ENCODE measurements at regions not wholly inside any gene's neighbourhood (a gene's known extent, or its start where the extent isn't known, plus 50 kb on each side); places are given as distances from the start of the nearest gene placed in this dataset.

GRCh38 chr10:57716884-57717283 is 550.8 kb downstream of the IPMK start:
- Mint-ChIP-seq H3K4me1 (ENCODE audit: low read depth, unreplicated experiment) (no peaks in the 10 kb centered on the region), H3K27me3 (ENCODE audit: insufficient read depth, unreplicated experiment) (peaks cover 7% of the 10 kb centered on the region), H3K4me3 (ENCODE audit: unreplicated experiment) (no peak overlapping the region), H3K9me3 (ENCODE audit: unreplicated experiment) (no peaks in the 10 kb centered on the region), H3K36me3 (ENCODE audit: insufficient read depth, unreplicated experiment) (no peaks in the 10 kb centered on the region), H3K27ac (ENCODE audit: unreplicated experiment) (no peak overlapping the region)
- intact Hi-C loops (cut with micrococcal nuclease; ENCODE audit: unreplicated experiment) = loop anchor here (1.0 kb wide), 4 partner anchors 132 to 435 kb away; no protein-coding TSS in a partner anchor
- Histone ChIP-seq H3K27me3 (replicated peaks; ENCODE audit: control insufficient read depth, insufficient read depth, low read length) (no peaks in the 10 kb centered on the region), H3K36me3 (ENCODE audit: control insufficient read depth, insufficient read depth, low read length) (no peaks in the 10 kb centered on the region), H3K4me3 (ENCODE audit: low read depth, low read length) (no peak overlapping the region), H3K9me3 (no peaks in the 10 kb centered on the region), H3K4me1 (no peaks in the 10 kb centered on the region)
- BruUV-seq (replicated peaks) = no TSS peak
- TF ChIP-seq, protein P1, sequence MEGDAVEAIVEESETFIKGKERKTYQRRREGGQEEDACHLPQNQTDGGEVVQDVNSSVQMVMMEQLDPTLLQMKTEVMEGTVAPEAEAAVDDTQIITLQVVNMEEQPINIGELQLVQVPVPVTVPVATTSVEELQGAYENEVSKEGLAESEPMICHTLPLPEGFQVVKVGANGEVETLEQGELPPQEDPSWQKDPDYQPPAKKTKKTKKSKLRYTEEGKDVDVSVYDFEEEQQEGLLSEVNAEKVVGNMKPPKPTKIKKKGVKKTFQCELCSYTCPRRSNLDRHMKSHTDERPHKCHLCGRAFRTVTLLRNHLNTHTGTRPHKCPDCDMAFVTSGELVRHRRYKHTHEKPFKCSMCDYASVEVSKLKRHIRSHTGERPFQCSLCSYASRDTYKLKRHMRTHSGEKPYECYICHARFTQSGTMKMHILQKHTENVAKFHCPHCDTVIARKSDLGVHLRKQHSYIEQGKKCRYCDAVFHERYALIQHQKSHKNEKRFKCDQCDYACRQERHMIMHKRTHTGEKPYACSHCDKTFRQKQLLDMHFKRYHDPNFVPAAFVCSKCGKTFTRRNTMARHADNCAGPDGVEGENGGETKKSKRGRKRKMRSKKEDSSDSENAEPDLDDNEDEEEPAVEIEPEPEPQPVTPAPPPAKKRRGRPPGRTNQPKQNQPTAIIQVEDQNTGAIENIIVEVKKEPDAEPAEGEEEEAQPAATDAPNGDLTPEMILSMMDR (IDR thresholded peaks at IDR 0.05; ENCODE audit: insufficient read depth in 1 of 2, low read depth in 1 of 2, low read length in 1 of 2, severe bottlenecking in 1 of 2, unreplicated experiment in 1 of 2) = peak; percentile 59 to 81
- ChIA-PET POLR2A (no interaction called here), CTCF (no interaction called here)
- DNase-seq = peak in 1 of 2 experiments; percentile 49

GRCh38 chr10:57715233-57715632 is 552.5 kb downstream of the IPMK start:
- intact Hi-C loops (cut with micrococcal nuclease; ENCODE audit: unreplicated experiment) = no loop called here
- H3K27me3 Mint-ChIP-seq (ENCODE audit: insufficient read depth, unreplicated experiment) = peaks cover 7% of the 10 kb centered on the region

DNA sequence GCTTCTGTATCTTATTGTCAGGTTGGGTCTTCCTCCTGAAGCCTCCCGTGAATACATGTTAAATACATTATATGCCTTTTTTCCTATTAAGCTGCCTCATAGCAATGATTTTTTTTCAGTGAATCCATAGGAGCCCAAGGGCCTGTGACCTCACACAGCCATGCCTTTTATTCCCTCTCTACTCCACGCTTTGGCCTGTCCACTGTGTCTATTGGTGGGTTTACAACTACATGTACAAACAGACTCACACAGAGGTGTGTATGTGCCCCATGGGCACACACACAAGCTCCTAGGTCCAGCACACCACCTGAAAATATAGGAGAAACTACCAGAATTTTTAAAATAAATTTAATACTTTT is 560.4 kb downstream of the IPMK start:
- Mint-ChIP-seq H3K27ac (ENCODE audit: unreplicated experiment) (no peak overlapping the region), H3K27me3 (ENCODE audit: insufficient read depth, unreplicated experiment) (no peaks in the 10 kb centered on the region), H3K36me3 (ENCODE audit: insufficient read depth, unreplicated experiment) (no peaks in the 10 kb centered on the region), H3K9me3 (ENCODE audit: unreplicated experiment) (no peaks in the 10 kb centered on the region), H3K4me3 (ENCODE audit: unreplicated experiment) (no peak overlapping the region), H3K4me1 (ENCODE audit: low read depth, unreplicated experiment) (peaks cover 6% of the 10 kb centered on the region)
- CTCF ChIA-PET = no interaction called here
- Histone ChIP-seq H3K27me3 (replicated peaks; ENCODE audit: control insufficient read depth, insufficient read depth, low read length) (no peaks in the 10 kb centered on the region), H3K36me3 (ENCODE audit: control insufficient read depth, insufficient read depth, low read length) (no peaks in the 10 kb centered on the region), H3K4me1 (peaks cover 7% of the 10 kb centered on the region; the same call in 1 of the 2 replicates), H3K9me3 (no peaks in the 10 kb centered on the region), H3K4me3 (ENCODE audit: low read depth, low read length) (no peak overlapping the region)
- BruUV-seq (replicated peaks) = no TSS peak
- POLR2A ChIA-PET = no interaction called here
- intact Hi-C loops (cut with micrococcal nuclease; ENCODE audit: unreplicated experiment) = no loop called here
- TF ChIP-seq, protein P1 (IDR thresholded peaks at IDR 0.05; ENCODE audit: insufficient read depth in 1 of 2, low read depth in 1 of 2, low read length in 1 of 2, severe bottlenecking in 1 of 2, unreplicated experiment in 1 of 2) = no peak
- no peak for DNase-seq

More at GRCh38 chr10:57715233-57715632, 552.5 kb downstream of the IPMK start:
- DNase-seq = no peak
- no peak overlapping the region for H3K27ac Mint-ChIP-seq (ENCODE audit: unreplicated experiment)
- H3K4me3 Mint-ChIP-seq (ENCODE audit: unreplicated experiment) = no peak overlapping the region
- H3K4me1 Mint-ChIP-seq (ENCODE audit: low read depth, unreplicated experiment) = no peaks in the 10 kb centered on the region
- no peaks in the 10 kb centered on the region for H3K9me3 ChIP-seq
- no peaks in the 10 kb centered on the region for H3K36me3 ChIP-seq (ENCODE audit: control insufficient read depth, insufficient read depth, low read length)
- no peaks in the 10 kb centered on the region for H3K9me3 Mint-ChIP-seq (ENCODE audit: unreplicated experiment)
- H3K4me3 ChIP-seq (ENCODE audit: low read depth, low read length) = no peak overlapping the region
- BruUV-seq (replicated peaks) = no TSS peak
- H3K36me3 Mint-ChIP-seq (ENCODE audit: insufficient read depth, unreplicated experiment) = no peaks in the 10 kb centered on the region
- TF ChIP-seq, protein P1 (IDR thresholded peaks at IDR 0.05; ENCODE audit: insufficient read depth in 1 of 2, low read depth in 1 of 2, low read length in 1 of 2, severe bottlenecking in 1 of 2, unreplicated experiment in 1 of 2) = no peak
- H3K27me3 ChIP-seq (replicated peaks; ENCODE audit: control insufficient read depth, insufficient read depth, low read length) = no peaks in the 10 kb centered on the region
- no peaks in the 10 kb centered on the region for H3K4me1 ChIP-seq
- ChIA-PET POLR2A (interaction anchor here (0.5 kb wide), 1 partner anchor 206 kb away, joined by 3 read pairs; no protein-coding TSS in a partner anchor), CTCF (no interaction called here)

All from Caco-2 (cell line).